Keratinocyte (primary cell): ENCODE measurements at regions not wholly inside any gene's neighbourhood (a gene's known extent, or its start where the extent isn't known, plus 50 kb on each side); places are given as distances from the start of the nearest gene placed in this dataset.

ENCODE experiments used
- CTCF ChIP-seq, 3 experiments: IDR thresholded peaks in 1 of 3; conservative IDR thresholded peaks in 1 of 3; optimal IDR thresholded peaks in 1 of 3; 2 replicates in 2 of 3; 3 replicates in 1 of 3; pipeline versions ENCODE3 to v1.5.1; 2011; ENCODE audit warnings: low read length in 3 of 3, mild to moderate bottlenecking in 3 of 3, moderate library complexity in 2 of 3, control low read depth in 1 of 3, inconsistent platforms in 1 of 3; ENCODE audit not compliant: insufficient read depth in 2 of 3; ENCODE audit errors: extremely low read depth in 1 of 3
- EZH2 ChIP-seq: IDR thresholded peaks from one replicate; pipeline ENCODE4 v1.6.1; 2012; ENCODE audit warnings: inconsistent platforms, mild to moderate bottlenecking, low read length, moderate library complexity

- no peak for TF ChIP-seq EZH2
- no peak for TF ChIP-seq CTCF (optimal IDR thresholded peaks at IDR 0.05 in 1 of 3, IDR thresholded peaks at IDR 0.05 in 1 of 3, conservative IDR thresholded peaks at IDR 0.05 in 1 of 3; ENCODE audit: extremely low read depth in 1 of 3, insufficient read depth in 2 of 3, low read length in 3 of 3)
These were observed 171.7 kb upstream of the HCCS start for GRCh38 chrX:10939424-10939823.
